Left lung (tissue), 4 donors: ENCODE measurements at regions not wholly inside any gene's neighbourhood (a gene's known extent, or its start where the extent isn't known, plus 50 kb on each side); places are given as distances from the start of the nearest gene placed in this dataset.
A peak's percentile ranks its signal among the peaks of the same experiment; 100 is the strongest.

Experiments
- ATAC-seq: fragments of 200-7000 bp; cut with Tn5 transposase; one replicate; pipeline ENCODE4 v1.9.1; 2020; ENCODE audit warnings: moderate library complexity
- DNase-seq, 4 donors: peaks; one replicate each; pipeline ENCODE4 v3.0.0-alpha.2; 2013 to 2020
- H3K27ac ChIP-seq, 2 donors: fragments of 200-600 bp; sonication (generic) in 1 of 2; one replicate each; pipeline versions ENCODE4 v1.5.0 to v1.8.0; 2020 to 2021
- H3K27me3 ChIP-seq, 2 donors: fragments of 200-600 bp; sonication (generic) in 1 of 2; one replicate each; pipeline versions ENCODE4 v1.5.0 to v1.8.0; 2020 to 2021
- H3K36me3 ChIP-seq, 2 donors: fragments of 200-600 bp; sonication (generic) in 1 of 2; one replicate each; pipeline versions ENCODE4 v1.5.0 to v1.8.0; 2020 to 2021
- H3K4me1 ChIP-seq, 2 donors: fragments of 200-600 bp; one replicate each; pipeline ENCODE4 v1.8.0; 2021
- H3K4me3 ChIP-seq, 2 donors: fragments of 200-600 bp; sonication (generic) in 1 of 2; one replicate each; pipeline versions ENCODE4 v1.5.0 to v1.8.0; 2020 to 2021; ENCODE audit warnings: mild to moderate bottlenecking in 1 of 2
- H3K9me3 ChIP-seq, 2 donors: fragments of 200-600 bp; sonication (generic) in 1 of 2; one replicate each; pipeline versions ENCODE4 v1.5.0 to v1.8.0; 2020 to 2021
- intact Hi-C, 2 donors: fragments of 100-400 bp; cut with DNase I; formaldehyde crosslinking; loops; one replicate each; pipeline versions ENCODE4 v1.11.2 to v1.14.2; 2022
- TF ChIP-seq, protein P1 (sequence below), 2 donors: fragments of 200-600 bp; sonication (generic) in 1 of 2; IDR thresholded peaks; one replicate each; pipeline versions ENCODE4 v1.5.0 to v1.8.0; 2021; ENCODE audit warnings: antibody characterized with exemption in 2 of 2
- donor health status: DM: no; HTN: yes; CAD: no.
- donor health status: DM: no; HTN: no; CAD: no.

DNA sequence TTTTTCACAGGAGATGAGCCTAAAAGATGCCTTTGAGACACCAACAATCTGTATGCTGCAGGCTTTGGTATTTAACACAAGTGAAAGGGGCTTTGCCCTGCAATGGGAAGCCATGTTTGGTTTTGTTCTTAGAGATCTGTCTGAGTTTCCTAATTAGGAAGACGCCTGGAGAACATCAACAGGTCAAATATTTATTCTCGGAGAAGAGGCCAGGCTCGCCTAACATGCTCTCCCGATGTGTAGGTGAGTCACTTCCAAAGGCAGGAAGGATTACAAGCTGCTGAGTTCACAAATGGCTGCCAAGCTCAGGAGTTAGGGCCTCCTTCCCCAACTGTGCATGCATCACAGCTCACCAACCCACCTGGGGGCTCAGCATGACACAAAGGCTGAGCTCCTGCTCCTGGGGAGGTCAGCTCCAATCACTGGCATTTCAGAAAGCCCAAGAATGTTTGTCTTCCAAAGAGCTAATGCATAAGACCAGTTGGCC, 119.5 kb upstream of the PRICKLE2 start:
- Histone ChIP-seq H3K27ac (peak overlapping the region; percentile 80), H3K4me3 (no peak overlapping the region), H3K9me3 (no peaks in the 10 kb centered on the region), H3K27me3 (no peaks in the 10 kb centered on the region), H3K4me1 (peaks cover 30 to 36% of the 10 kb centered on the region in 2 donors), H3K36me3 (no peaks in the 10 kb centered on the region)
- intact Hi-C loops, result no loop called here
- no peak for DNase-seq
- TF ChIP-seq, protein P1, sequence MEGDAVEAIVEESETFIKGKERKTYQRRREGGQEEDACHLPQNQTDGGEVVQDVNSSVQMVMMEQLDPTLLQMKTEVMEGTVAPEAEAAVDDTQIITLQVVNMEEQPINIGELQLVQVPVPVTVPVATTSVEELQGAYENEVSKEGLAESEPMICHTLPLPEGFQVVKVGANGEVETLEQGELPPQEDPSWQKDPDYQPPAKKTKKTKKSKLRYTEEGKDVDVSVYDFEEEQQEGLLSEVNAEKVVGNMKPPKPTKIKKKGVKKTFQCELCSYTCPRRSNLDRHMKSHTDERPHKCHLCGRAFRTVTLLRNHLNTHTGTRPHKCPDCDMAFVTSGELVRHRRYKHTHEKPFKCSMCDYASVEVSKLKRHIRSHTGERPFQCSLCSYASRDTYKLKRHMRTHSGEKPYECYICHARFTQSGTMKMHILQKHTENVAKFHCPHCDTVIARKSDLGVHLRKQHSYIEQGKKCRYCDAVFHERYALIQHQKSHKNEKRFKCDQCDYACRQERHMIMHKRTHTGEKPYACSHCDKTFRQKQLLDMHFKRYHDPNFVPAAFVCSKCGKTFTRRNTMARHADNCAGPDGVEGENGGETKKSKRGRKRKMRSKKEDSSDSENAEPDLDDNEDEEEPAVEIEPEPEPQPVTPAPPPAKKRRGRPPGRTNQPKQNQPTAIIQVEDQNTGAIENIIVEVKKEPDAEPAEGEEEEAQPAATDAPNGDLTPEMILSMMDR (IDR thresholded peaks at IDR 0.05), result no peak
- peak; percentile 82 for ATAC-seq

GRCh38 chr3:64343689-64344430, 118.6 kb upstream of the PRICKLE2 start:
- Histone ChIP-seq H3K4me1 (peaks cover 30 to 36% of the 10 kb centered on the region in 2 donors), H3K9me3 (no peaks in the 10 kb centered on the region), H3K4me3 (no peak overlapping the region), H3K27me3 (no peaks in the 10 kb centered on the region), H3K27ac (peak overlapping the region; percentile 80), H3K36me3 (no peaks in the 10 kb centered on the region)
- intact Hi-C loops, result no loop called here
- DNase-seq (no peak), ATAC-seq (peak; percentile 11)
- TF ChIP-seq, protein P1 (IDR thresholded peaks at IDR 0.05), result no peak

DNA sequence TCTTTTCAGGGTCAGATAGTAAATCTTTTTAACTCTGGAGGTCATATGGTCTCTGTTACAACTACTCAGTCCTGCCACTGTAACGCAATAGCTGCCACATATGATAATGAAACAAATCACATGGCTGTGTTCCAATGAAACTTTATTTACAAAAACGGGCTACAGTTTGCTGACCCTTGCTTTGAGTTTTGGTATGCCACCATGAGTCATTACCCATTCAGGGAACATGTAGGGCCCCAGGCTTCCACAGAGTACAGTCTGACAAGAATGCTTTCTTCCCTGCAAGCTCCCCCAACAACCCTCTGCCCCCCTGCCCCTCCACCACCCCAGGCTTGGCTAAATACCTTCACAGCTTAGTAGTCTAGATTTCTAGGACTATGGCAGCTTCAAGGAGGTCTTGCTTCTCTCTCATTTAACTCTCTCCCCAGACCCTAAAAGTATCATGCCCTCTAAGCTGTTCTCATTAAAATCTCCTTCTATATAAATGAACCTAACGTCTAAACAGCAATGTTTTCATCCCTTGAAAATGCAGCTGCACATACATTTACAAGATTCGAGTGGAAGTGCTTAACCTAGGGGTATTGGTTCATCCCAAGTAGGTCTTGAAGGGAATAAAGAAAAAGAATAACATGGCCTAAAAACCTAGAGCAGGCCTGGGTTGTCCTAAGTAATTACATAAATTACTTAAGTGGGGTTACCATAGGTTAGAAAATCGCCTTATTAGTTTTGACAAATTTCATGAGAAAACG, 117.8 kb upstream of the PRICKLE2 start:
- H3K4me1 ChIP-seq, result peaks cover 30 to 36% of the 10 kb centered on the region in 2 donors

DNA sequence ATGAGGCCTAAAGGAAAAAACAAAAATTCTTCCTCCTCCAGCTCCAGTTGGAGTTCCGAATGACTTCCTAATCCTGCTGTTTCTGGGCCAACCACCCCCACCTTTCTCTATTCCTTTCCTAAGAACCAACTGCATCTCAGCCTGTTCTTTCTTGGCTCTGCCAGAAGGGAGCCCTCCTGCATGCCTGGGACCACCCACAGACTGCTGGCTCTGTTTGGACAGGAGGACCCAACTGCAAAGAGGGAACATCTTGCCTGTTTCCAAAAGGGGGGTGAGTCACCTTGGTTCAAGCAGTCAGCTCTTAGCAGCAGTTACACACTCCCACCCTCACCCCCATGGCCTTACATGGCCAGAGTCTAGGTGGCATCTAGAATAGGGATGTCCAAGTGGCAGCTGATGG, 116.0 kb upstream of the PRICKLE2 start:
- no peak for ATAC-seq
- DNase-seq, result no peak
- intact Hi-C loops, result no loop called here
- Histone ChIP-seq H3K36me3 (no peaks in the 10 kb centered on the region), H3K4me1 (peaks cover 30 to 36% of the 10 kb centered on the region in 2 donors), H3K27me3 (no peaks in the 10 kb centered on the region), H3K9me3 (no peaks in the 10 kb centered on the region), H3K4me3 (no peak overlapping the region), H3K27ac (peak overlapping the region in 1 of 2 donors; percentile 71)
- TF ChIP-seq, protein P1 (IDR thresholded peaks at IDR 0.05), result no peak

More for the DNA sequence above, 117.8 kb upstream of the PRICKLE2 start:
- intact Hi-C loops, result no loop called here
- TF ChIP-seq, protein P1 (IDR thresholded peaks at IDR 0.05), result no peak
- H3K27me3 ChIP-seq, result no peaks in the 10 kb centered on the region
- peak in 1 of 4 donors; percentile 46 for DNase-seq
- peak; percentile 34 for ATAC-seq
- H3K9me3 ChIP-seq, result no peaks in the 10 kb centered on the region
- H3K36me3 ChIP-seq, result no peaks in the 10 kb centered on the region
- no peak overlapping the region for H3K4me3 ChIP-seq
- peak overlapping the region; percentile 80 for H3K27ac ChIP-seq

GRCh38 chr3:64340641-64341101, 115.4 kb upstream of the PRICKLE2 start:
- Histone ChIP-seq H3K4me1 (peaks cover 24 to 36% of the 10 kb centered on the region in 2 donors), H3K36me3 (no peaks in the 10 kb centered on the region), H3K27ac (peak overlapping the region in 1 of 2 donors; percentile 71), H3K9me3 (no peaks in the 10 kb centered on the region), H3K4me3 (no peak overlapping the region), H3K27me3 (no peaks in the 10 kb centered on the region)
- peak in 1 of 4 donors; percentile 48 for DNase-seq
- TF ChIP-seq, protein P1 (IDR thresholded peaks at IDR 0.05), result no peak
- no peak for ATAC-seq
- intact Hi-C loops, result no loop called here
